ENCODE measurements at regions not wholly inside any gene's neighbourhood (a gene's known extent, or its start where the extent isn't known, plus 50 kb on each side); places are given as distances from the start of the nearest gene placed in this dataset.

- DNase-seq (ENCODE audit: low read depth in 1 of 2, low spot score in 1 of 2) = no peak
- no peak overlapping the region for H3K27ac ChIP-seq (replicated peaks)
- no peak overlapping the region for H3K4me3 ChIP-seq (replicated peaks; ENCODE audit: insufficient read depth, low read length)
- no peaks in the 10 kb centered on the region for H3K27me3 ChIP-seq (ENCODE audit: insufficient read depth, poor library complexity, severe bottlenecking)
- no peak for TF ChIP-seq CTCF (IDR thresholded peaks at IDR 0.05; ENCODE audit: insufficient read depth, low read length)
- TF ChIP-seq GABPA (IDR thresholded peaks at IDR 0.05; ENCODE audit: low read depth) = no peak
- no peak for TF ChIP-seq SPI1 (IDR thresholded peaks at IDR 0.05; ENCODE audit: borderline replicate concordance, low read depth)
Observed at GRCh38 chr9:126017758-126018157, 270.6 kb downstream of the PBX3 start.

GRCh38 chr9:126020836-126021235 is 273.7 kb downstream of the PBX3 start:
- DNase-seq (ENCODE audit: low read depth in 1 of 2, low spot score in 1 of 2) = no peak
- Histone ChIP-seq H3K27ac (replicated peaks) (no peak overlapping the region), H3K4me3 (replicated peaks; ENCODE audit: insufficient read depth, low read length) (no peak overlapping the region), H3K27me3 (ENCODE audit: insufficient read depth, poor library complexity, severe bottlenecking) (no peaks in the 10 kb centered on the region)
- no peak for TF ChIP-seq SPI1 (IDR thresholded peaks at IDR 0.05; ENCODE audit: borderline replicate concordance, low read depth)
- TF ChIP-seq CTCF (IDR thresholded peaks at IDR 0.05; ENCODE audit: insufficient read depth, low read length) = no peak
- no peak for TF ChIP-seq REST (IDR thresholded peaks at IDR 0.05; ENCODE audit: insufficient replicate concordance, low read depth)
- no peak for TF ChIP-seq POLR2AphosphoS5 (IDR thresholded peaks at IDR 0.05; ENCODE audit: low read depth)
- no peak for TF ChIP-seq GABPA (IDR thresholded peaks at IDR 0.05; ENCODE audit: low read depth)

- no peak for TF ChIP-seq SPI1 (IDR thresholded peaks at IDR 0.05; ENCODE audit: borderline replicate concordance, low read depth)
- TF ChIP-seq REST (IDR thresholded peaks at IDR 0.05; ENCODE audit: insufficient replicate concordance, low read depth) = no peak
- H3K27ac ChIP-seq (replicated peaks) = no peak overlapping the region
- no peak for DNase-seq (ENCODE audit: low read depth in 1 of 2, low spot score in 1 of 2)
- H3K4me3 ChIP-seq (replicated peaks; ENCODE audit: insufficient read depth, low read length) = no peak overlapping the region
- no peaks in the 10 kb centered on the region for H3K27me3 ChIP-seq (ENCODE audit: insufficient read depth, poor library complexity, severe bottlenecking)
Observed at GRCh38 chr9:126023962-126024361, 276.8 kb downstream of the PBX3 start.

GRCh38 chr9:126024581-126025230 is 277.5 kb downstream of the PBX3 start:
- Histone ChIP-seq H3K27me3 (ENCODE audit: insufficient read depth, poor library complexity, severe bottlenecking) (no peaks in the 10 kb centered on the region), H3K4me3 (replicated peaks; ENCODE audit: insufficient read depth, low read length) (no peak overlapping the region), H3K27ac (replicated peaks) (no peak overlapping the region)
- no peak for DNase-seq (ENCODE audit: low read depth in 1 of 2, low spot score in 1 of 2)
- TF ChIP-seq GABPA (IDR thresholded peaks at IDR 0.05; ENCODE audit: low read depth) = no peak
- no peak for TF ChIP-seq SPI1 (IDR thresholded peaks at IDR 0.05; ENCODE audit: borderline replicate concordance, low read depth)
- no peak for TF ChIP-seq REST (IDR thresholded peaks at IDR 0.05; ENCODE audit: insufficient replicate concordance, low read depth)
- no peak for TF ChIP-seq CTCF (IDR thresholded peaks at IDR 0.05; ENCODE audit: insufficient read depth, low read length)
- no peak for TF ChIP-seq POLR2AphosphoS5 (IDR thresholded peaks at IDR 0.05; ENCODE audit: low read depth)

Measured in HL-60 (cell line).